ENCODE measurements at regions not wholly inside any gene's neighbourhood (a gene's known extent, or its start where the extent isn't known, plus 50 kb on each side); places are given as distances from the start of the nearest gene placed in this dataset.
"Not testable (repeated sequence)": the region's sequence is repeated elsewhere in the genome, so short reads cannot be mapped to it uniquely, and the experiment has no call there.

GRCh38 chr3:29141197-29141917 lies 139.5 kb upstream of the RBMS3 start:
- DNase-seq (ENCODE audit: low spot score), result no peak

DNA sequence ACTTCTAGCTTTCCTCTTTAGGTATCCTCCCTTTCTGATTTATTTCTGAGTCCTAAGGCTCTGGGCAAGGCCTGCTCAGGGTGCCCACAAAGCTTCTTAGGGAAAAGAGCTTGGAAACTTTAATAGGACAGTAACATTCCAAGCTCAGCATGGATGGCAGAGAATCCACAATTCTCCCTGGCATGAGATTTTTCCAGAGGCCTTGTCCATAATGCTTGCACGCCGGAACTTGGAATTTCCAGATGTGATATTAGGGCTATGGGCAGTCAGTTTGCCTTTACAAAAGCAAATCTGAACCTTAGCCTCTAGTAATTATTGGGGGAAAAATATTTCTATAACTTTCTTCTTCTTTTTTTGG lies 139.0 kb upstream of the RBMS3 start:
- no peak for DNase-seq (ENCODE audit: low spot score)

DNA sequence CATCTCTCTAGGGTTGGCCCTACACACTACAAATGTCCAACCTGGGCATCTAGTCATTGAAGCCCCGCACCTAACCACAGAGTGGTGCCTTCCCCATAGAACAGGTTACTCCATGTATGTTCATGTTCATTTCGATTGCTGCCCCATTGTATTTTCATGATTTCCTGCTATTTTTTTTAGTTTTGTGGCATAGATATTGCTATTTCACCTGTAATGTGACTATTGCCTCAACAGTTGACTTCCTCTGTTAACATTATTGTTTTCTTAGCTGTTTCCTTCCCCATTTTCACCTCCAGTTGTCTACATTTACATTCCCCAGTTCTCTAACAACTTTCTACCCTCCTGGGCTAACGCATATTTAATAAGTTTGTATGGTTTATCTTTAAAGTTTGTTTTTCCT lies 137.7 kb upstream of the RBMS3 start:
- DNase-seq (ENCODE audit: low spot score), result no peak

DNA sequence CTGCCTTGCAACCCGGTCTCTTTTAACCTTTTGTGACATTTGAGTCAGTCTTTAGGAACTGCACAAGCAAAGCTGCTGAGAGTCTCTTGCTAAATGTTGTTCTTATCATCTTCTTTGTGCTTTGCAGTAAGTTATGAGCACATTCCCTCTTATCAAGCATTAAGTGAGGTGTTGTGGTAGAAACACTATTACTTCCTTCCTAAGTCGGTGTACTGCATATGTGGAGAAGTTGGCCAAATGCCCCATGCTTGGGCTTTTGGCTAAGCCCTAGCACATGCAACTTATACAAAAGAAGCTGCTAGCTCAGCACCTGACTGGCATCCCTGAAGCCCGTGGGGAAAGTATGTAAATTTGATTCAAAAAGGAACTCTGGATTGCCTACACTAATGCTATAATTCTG lies 136.5 kb upstream of the RBMS3 start:
- DNase-seq (ENCODE audit: low spot score), result no peak

DNA sequence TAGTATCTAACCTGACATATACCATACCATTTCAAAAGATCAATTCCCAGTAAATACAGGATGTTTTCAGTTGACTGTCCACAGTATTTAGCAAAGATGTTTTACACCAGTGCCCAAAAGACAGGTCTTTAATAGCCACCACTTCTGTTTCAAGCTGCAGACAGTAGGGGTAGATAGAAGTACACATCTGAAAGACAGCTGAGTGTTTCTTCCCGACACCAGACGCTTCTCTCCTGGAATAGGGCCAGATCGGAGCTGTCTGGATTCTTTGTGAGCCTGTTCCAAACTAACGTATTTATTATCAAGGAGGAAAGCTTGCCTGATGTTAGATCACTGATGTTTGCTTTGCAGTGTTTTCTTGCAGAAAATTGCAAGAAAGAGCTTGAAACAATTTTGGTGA lies 136.1 kb upstream of the RBMS3 start:
- DNase-seq (ENCODE audit: low spot score), result no peak

- no peak for DNase-seq (ENCODE audit: low spot score)
Observed at GRCh38 chr3:29145360-29145759, 135.5 kb upstream of the RBMS3 start.

DNA sequence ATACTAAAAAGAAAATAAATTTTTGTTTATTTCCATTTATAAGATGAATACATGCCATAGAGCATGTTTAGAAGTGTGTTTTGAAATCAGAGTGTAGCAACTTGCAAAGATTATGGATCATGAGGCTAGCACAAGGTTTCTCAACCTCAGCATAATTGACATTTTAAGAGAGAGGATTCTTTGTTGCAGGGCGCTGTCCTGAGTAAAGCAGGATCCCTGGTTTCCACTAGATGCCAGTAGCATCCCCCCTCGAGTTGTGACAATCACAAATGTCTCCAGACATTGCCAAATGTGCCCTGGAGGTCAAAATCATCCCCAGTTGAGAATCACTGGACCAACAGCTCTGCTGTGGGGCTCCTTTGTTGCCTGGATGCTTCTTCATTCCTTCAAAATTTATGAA lies 128.5 kb upstream of the RBMS3 start:
- no peak for DNase-seq (ENCODE audit: low spot score)

DNA sequence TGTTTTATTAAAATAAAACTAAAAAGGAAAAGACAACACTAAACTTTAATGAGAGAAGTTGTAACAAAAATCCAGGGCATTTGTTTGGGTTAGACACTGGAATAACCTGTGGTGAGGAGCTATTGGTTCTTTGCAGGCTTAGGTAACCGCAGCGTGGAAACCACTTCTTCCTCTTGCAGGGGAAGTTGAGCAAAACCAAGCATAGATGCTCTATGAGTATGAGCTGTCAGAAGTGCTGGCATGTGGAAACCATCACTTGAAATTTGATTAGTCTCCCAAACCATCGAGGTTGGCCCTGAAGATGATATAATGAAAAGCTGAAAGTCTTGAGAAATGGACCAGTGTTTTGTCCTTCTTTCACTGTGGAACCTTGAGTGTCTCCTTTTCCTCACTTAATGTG lies 127.1 kb upstream of the RBMS3 start:
- DNase-seq (ENCODE audit: low spot score), result no peak

DNA sequence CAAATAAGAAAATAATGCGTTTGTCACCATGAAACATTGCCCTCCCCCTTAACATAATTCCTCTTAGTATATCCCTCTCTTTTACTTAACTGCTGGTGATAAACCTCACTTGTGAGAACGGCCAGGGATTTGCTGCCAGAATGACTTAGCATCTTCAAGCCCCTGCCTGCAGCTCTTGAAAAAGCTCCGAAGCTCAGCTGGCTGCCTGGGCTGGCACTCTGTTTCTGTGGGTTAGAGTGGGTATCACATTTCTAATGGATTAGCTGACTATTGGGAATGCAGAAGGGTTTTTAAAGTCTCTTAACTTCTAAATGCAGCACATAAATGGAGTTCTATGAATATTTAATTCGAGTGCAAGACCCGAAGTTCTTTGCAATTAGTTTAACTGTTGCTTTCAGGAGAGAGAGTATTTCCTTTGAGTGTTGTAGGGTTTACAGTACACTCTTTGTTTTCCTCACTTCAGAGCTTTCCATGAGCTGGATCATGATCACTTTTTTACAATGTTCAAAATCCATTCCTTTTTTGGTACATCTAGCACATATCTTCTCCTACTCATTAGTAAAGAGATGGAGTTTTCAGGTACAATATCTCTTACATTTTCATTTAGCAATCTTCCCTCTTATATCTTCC lies 124.7 kb upstream of the RBMS3 start:
- DNase-seq (ENCODE audit: low spot score), result peak; percentile 55

- no peak for DNase-seq (ENCODE audit: low spot score)
Observed at GRCh38 chr3:29164825-29165224, 116.0 kb upstream of the RBMS3 start.

DNA sequence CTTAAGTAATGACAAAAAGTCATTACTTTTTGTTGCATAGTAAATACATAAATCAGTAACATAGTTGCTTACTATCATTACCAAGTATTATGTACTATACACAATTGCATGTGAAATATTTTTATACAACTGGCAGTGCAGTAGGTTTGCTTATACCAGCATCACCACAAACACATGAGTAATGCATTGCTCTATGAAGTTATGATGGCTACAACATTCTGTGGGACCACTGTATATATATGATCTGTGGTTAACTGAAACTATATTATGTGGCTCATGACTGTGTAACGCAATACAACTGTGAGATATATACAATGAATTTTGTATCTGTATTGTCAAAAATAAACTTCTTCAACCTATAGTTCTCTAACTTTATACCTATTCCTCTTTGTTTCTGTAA lies 113.7 kb upstream of the RBMS3 start:
- no peak for DNase-seq (ENCODE audit: low spot score)

DNA sequence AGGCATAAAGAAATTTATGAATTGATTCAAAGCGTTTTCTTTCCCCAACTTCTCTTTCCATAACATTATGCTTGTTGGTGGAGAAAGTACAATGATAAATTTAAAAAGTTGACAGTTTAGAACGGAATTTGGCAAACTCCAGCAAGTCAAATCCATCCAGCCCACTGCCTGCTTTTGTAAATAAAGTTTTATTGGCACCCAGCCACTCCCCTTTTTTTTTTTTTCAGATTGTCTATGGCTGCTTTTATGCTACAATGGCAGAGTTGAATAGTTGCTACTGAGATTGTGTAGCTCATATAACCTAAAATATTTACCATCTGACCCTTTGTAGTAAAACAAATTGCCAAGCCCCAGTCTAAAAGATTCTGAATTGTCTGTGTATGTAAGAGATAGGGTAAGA lies 112.8 kb upstream of the RBMS3 start:
- no peak for DNase-seq (ENCODE audit: low spot score)

GRCh38 chr3:29168696-29169095 lies 112.2 kb upstream of the RBMS3 start:
- DNase-seq (ENCODE audit: low spot score), result no peak

DNA sequence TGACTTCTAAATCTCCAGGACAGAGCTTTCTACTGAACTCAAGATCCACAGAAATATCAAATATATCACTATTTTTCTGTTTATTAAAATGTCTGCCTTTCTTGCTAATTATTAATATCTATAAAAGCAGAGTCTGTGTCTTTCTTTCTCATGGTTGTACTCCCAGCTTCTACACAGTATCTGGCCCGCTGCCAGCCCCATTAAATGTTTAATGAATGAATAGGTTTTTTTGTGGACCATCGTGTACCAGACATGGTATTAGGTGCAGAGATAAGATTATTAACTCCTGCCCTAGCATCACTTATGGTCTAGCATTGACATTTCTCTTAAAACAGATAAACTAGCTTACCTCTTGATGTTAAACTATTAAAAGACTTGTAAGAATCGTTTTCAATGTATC lies 111.4 kb upstream of the RBMS3 start:
- DNase-seq (ENCODE audit: low spot score), result no peak

GRCh38 chr3:29171043-29171990 lies 109.6 kb upstream of the RBMS3 start:
- DNase-seq (ENCODE audit: low spot score), result no peak

DNA sequence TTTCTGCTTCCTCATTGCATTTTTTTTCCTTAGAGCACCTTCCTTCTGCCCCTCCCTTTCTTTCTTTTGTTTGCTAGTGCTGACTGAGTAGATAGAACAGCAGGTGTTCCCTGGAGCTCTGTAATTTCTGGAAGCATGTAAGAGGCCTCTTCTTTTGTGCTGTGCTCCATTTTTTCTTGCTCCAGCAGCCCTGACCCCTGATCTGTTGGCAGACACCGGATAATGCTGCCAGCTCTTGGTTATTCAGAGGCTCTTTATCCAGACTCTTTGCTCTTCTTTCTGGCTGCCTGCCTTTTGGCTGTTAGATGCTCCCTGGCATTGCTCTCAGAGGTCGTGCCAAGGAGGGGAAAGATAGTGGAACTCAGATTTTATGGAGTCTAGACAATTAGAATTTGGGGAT lies 104.4 kb upstream of the RBMS3 start:
- peak; percentile 50 for DNase-seq (ENCODE audit: low spot score)

DNA sequence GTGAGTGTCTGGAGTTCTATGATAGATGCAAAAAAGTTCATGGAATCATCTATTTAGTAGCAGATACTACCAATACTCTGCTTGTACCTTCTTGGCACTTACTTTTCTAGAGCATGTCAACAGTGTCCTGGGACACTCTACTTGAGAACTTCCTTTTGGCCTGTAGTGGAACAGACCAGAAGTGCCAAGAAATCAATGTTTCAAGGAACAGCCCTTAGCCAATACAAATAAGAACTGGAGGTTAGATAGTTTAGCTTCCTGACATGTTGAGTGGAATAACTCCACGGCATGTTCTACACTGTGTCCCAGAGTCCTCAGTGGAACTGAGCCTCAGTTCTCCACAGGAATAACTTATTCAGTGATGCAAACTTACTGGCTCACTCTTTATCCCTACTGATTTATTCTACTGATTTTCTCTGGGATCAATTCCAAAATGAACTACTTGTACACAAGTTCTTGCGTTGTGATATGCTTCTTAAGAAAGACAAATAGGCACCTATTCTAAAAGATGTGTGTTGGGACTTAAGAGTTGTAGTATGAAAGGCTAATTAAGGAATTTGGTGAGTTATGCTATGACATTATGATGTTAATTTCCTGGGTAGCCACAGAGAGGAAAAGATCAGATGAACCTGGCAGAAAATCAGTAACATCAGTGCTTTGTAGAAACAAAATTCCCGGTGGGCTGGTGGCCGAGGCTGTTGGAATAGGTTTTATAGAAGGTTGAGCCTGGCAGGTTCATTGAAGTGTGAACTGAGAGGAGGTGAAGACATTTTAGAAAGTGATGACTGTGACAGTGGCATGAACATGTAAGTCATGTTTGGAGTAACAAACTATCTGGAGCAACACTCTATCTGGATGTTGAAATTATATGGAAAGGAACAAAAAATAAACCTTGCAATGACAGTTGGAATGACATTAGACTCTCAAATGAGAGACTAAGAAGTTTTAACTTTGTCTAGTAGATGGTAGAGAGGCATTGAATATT lies 101.8 kb upstream of the RBMS3 start:
- DNase-seq (ENCODE audit: low spot score), result no peak

GRCh38 chr3:29181149-29181780 lies 99.6 kb upstream of the RBMS3 start:
- DNase-seq (ENCODE audit: low spot score), result no peak

- DNase-seq (ENCODE audit: low spot score), result no peak
Observed at GRCh38 chr3:29181872-29182271, 99.0 kb upstream of the RBMS3 start.

DNA sequence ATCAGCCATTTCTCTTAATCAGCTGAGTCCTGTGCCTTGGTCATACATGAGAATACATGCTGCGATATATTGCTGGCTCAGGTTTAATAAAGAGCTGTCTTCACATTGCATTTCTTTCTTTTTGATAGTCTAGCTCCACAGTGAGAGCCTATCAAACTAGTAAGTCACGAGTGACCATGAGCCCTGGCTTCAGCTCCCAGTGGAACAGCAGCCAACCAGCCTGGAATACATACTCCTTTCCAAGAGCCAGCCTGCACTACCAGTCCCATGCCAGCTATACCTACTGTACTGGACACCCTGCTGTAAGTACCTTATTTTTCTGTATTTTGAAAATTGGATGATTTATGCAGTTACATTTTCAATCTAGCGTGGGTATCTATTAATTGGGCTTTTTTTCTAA lies 98.0 kb upstream of the RBMS3 start:
- not testable (repeated sequence) for DNase-seq (ENCODE audit: low spot score)

- DNase-seq (ENCODE audit: low spot score), result no peak
Observed at GRCh38 chr3:29183346-29184087, 97.4 kb upstream of the RBMS3 start.
